GM12878 (cell line): ENCODE measurements at regions not wholly inside any gene's neighbourhood (a gene's known extent, or its start where the extent isn't known, plus 50 kb on each side); places are given as distances from the start of the nearest gene placed in this dataset.
A peak's percentile ranks its signal among the peaks of the same experiment; 100 is the strongest.

Experiments used
- ATF7 ChIP-seq: fragments of 450-650 bp; IDR thresholded peaks from 2 replicates; pipeline ENCODE4 v1.6.1; 2016; ENCODE audit warnings: low read depth, mild to moderate bottlenecking
- BMI1 ChIP-seq: fragments of 450-650 bp; IDR thresholded peaks from 2 replicates; pipeline ENCODE4 v1.6.1; 2016; ENCODE audit warnings: mild to moderate bottlenecking, moderate library complexity, borderline replicate concordance
- EED ChIP-seq: sonication (generic); IDR thresholded peaks from 2 replicates; pipeline ENCODE4 v1.6.1; 2016; ENCODE audit warnings: antibody characterized with exemption, low read depth
- EGR1 ChIP-seq, 2 experiments: IDR thresholded peaks; 1 replicate in 1 of 2; 2 replicates in 1 of 2; pipeline ENCODE4 v1.6.1; 2011 to 2012; ENCODE audit warnings: low read depth in 2 of 2, low read length in 2 of 2, borderline replicate concordance in 1 of 2, mild to moderate bottlenecking in 1 of 2, moderate library complexity in 1 of 2
- ELK1 ChIP-seq: IDR thresholded peaks from 2 replicates; pipeline ENCODE4 v1.6.1; 2012; ENCODE audit warnings: low read depth, low read length, improper control_type of control experiment
- EP300 ChIP-seq, 2 experiments: fragments of 150-350 bp in 1 of 2; IDR thresholded peaks; 2 replicates each; pipeline ENCODE4 v1.6.1; 2011 to 2012; ENCODE audit warnings: low read depth in 2 of 2, low read length in 2 of 2, borderline replicate concordance in 1 of 2, improper control_type of control experiment in 1 of 2, inconsistent platforms in 1 of 2; ENCODE audit not compliant: control insufficient read depth in 1 of 2
- EZH2 ChIP-seq: IDR thresholded peaks from 2 replicates; pipeline ENCODE4 v1.6.1; 2012; ENCODE audit warnings: low read depth, mild to moderate bottlenecking, control low read depth, inconsistent platforms, low read length, borderline replicate concordance; ENCODE audit not compliant: control insufficient read depth
- GABPA ChIP-seq: IDR thresholded peaks from 2 replicates; pipeline ENCODE4 v1.6.1; 2014; ENCODE audit warnings: antibody characterized with exemption, low read depth, mild to moderate bottlenecking, inconsistent platforms
- GATAD2B ChIP-seq: fragments of 450-650 bp; conservative IDR thresholded peaks from 2 replicates; pipeline ENCODE4 v1.6.1; 2017; ENCODE audit warnings: low read depth, mild to moderate bottlenecking, moderate library complexity
- IKZF1 ChIP-seq: fragments of 450-650 bp; conservative IDR thresholded peaks from 2 replicates; pipeline ENCODE4 v1.6.1; 2017; ENCODE audit warnings: antibody characterized with exemption, mild to moderate bottlenecking
- IKZF2 ChIP-seq, 2 experiments: fragments of 450-650 bp; IDR thresholded peaks; 2 replicates each; pipeline ENCODE4 v1.6.1; 2017; ENCODE audit warnings: mild to moderate bottlenecking in 2 of 2, moderate library complexity in 2 of 2
- KLF5 ChIP-seq: fragments of 450-650 bp; IDR thresholded peaks from 2 replicates; pipeline ENCODE4 v1.6.1; 2014; ENCODE audit warnings: mild to moderate bottlenecking; ENCODE audit not compliant: partially characterized antibody
- NBN ChIP-seq: fragments of 450-650 bp; IDR thresholded peaks from 2 replicates; pipeline ENCODE4 v1.6.1; 2016
- POU2F2 ChIP-seq: IDR thresholded peaks from 3 replicates; pipeline ENCODE4 v1.6.1; 2011; ENCODE audit warnings: low read depth, mild to moderate bottlenecking, low read length, borderline replicate concordance
- REST ChIP-seq: IDR thresholded peaks from 2 replicates; pipeline ENCODE4 v1.6.1; 2012; ENCODE audit warnings: mild to moderate bottlenecking, low read depth, low read length
- STAT1 ChIP-seq: fragments of 450-650 bp; conservative IDR thresholded peaks from 2 replicates; pipeline ENCODE4 v1.6.1; 2014; ENCODE audit warnings: antibody characterized with exemption, mild to moderate bottlenecking
- TAF1 ChIP-seq: IDR thresholded peaks from 2 replicates; pipeline ENCODE4 v1.6.1; 2011; ENCODE audit warnings: mild to moderate bottlenecking, low read depth, low read length, borderline replicate concordance
- ZNF687 ChIP-seq: fragments of 450-650 bp; IDR thresholded peaks from 2 replicates; pipeline ENCODE4 v1.6.1; 2017; ENCODE audit warnings: mild to moderate bottlenecking, moderate library complexity
- ZSCAN29 ChIP-seq: fragments of 450-650 bp; IDR thresholded peaks from 2 replicates; pipeline ENCODE4 v1.6.1; 2017; ENCODE audit warnings: mild to moderate bottlenecking, moderate library complexity

- peak; percentile 91 to 94 for TF ChIP-seq EP300 (IDR thresholded peaks at IDR 0.05; ENCODE audit: borderline replicate concordance in 1 of 2, control insufficient read depth in 1 of 2, low read depth in 2 of 2, low read length in 2 of 2)
- TF ChIP-seq ELK1: no peak
- TF ChIP-seq TAF1: no peak
- peak; percentile 65 for TF ChIP-seq ATF7
- TF ChIP-seq NBN: 0 out of 2 replicates have a peak, but pooled peaks have one; percentile 74
- TF ChIP-seq IKZF1: peak; percentile 88
- no peak for TF ChIP-seq EGR1 (IDR thresholded peaks at IDR 0.05; ENCODE audit: borderline replicate concordance in 1 of 2, low read depth in 2 of 2, low read length in 2 of 2)
- peak; percentile 29; the same call in 1 of the 2 replicates for TF ChIP-seq GABPA
- 0 out of 2 replicates have a peak, but pooled peaks have one; percentile 67 for TF ChIP-seq GATAD2B
- TF ChIP-seq POU2F2: peak; percentile 57; the same call in 1 of the 3 replicates
- peak; percentile 61; the same call in 1 of the 2 replicates for TF ChIP-seq ZNF687
- TF ChIP-seq IKZF2 (IDR thresholded peaks at IDR 0.05): peak; percentile 88 to 92
- no peak for TF ChIP-seq STAT1
- TF ChIP-seq ZSCAN29: 0 out of 2 replicates have a peak, but pooled peaks have one; percentile 23
- TF ChIP-seq REST: peak; percentile 33; the same call in 1 of the 2 replicates
- TF ChIP-seq KLF5: peak; percentile 20
- peak; percentile 75; the same call in 1 of the 2 replicates for TF ChIP-seq BMI1
- TF ChIP-seq EED: peak; percentile 91
- no peak for TF ChIP-seq EZH2
Observed at GRCh38 chr3:81816473-81817250, 55.2 kb upstream of the GBE1 start (continued).
